Vagina (tissue), 2 donors: ENCODE measurements at regions not wholly inside any gene's neighbourhood (a gene's known extent, or its start where the extent isn't known, plus 50 kb on each side); places are given as distances from the start of the nearest gene placed in this dataset.

Source experiments
- POLR2A ChIP-seq, 2 donors: fragments of 450-650 bp; IDR thresholded peaks; one replicate each; pipeline ENCODE4 v1.6.1; 2017; ENCODE audit warnings: antibody characterized with exemption in 2 of 2, mild to moderate bottlenecking in 2 of 2, moderate library complexity in 2 of 2
- POLR2AphosphoS5 ChIP-seq, 2 donors: sonication (generic); formaldehyde crosslinking; IDR thresholded peaks; one replicate each; pipeline ENCODE4 v1.9.0; 2017; ENCODE audit warnings: antibody characterized with exemption in 2 of 2, mild to moderate bottlenecking in 2 of 2, low read depth in 1 of 2; ENCODE audit not compliant: insufficient read depth in 1 of 2
- TF ChIP-seq, protein P1 (sequence below), 3 experiments: fragments of 450-650 bp in 2 of 3; fragments of 200-600 bp in 1 of 3; sonication (generic) in 1 of 3; IDR thresholded peaks; one replicate each; pipeline ENCODE4 v1.5.1; 2017 to 2019; ENCODE audit warnings: antibody characterized with exemption in 3 of 3, mild to moderate bottlenecking in 2 of 3, moderate library complexity in 2 of 3

DNA sequence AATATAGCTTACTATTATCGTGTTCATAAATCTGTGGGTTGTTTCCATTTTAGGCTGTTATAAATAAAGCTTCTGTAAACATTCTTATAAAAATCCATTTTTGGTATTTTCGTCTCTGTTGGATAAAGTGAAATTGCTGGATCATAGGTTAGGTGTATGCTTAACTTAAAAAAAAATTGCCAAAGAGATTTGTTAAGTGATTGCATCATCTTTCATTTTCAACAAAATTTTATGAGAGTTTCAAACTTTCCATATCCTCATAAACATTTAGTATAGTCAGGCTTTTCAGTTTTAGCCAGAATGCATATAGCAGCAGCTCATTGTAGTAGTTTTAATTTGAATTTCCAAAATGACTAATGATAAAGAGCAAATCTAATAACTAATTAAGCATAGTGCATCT lies 146.7 kb upstream of the CNTN5 start:
- TF ChIP-seq, protein P1, sequence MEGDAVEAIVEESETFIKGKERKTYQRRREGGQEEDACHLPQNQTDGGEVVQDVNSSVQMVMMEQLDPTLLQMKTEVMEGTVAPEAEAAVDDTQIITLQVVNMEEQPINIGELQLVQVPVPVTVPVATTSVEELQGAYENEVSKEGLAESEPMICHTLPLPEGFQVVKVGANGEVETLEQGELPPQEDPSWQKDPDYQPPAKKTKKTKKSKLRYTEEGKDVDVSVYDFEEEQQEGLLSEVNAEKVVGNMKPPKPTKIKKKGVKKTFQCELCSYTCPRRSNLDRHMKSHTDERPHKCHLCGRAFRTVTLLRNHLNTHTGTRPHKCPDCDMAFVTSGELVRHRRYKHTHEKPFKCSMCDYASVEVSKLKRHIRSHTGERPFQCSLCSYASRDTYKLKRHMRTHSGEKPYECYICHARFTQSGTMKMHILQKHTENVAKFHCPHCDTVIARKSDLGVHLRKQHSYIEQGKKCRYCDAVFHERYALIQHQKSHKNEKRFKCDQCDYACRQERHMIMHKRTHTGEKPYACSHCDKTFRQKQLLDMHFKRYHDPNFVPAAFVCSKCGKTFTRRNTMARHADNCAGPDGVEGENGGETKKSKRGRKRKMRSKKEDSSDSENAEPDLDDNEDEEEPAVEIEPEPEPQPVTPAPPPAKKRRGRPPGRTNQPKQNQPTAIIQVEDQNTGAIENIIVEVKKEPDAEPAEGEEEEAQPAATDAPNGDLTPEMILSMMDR (IDR thresholded peaks at IDR 0.05), result no peak
- TF ChIP-seq POLR2A (IDR thresholded peaks at IDR 0.05), result no peak
- no peak for TF ChIP-seq POLR2AphosphoS5 (IDR thresholded peaks at IDR 0.05; ENCODE audit: insufficient read depth in 1 of 2, low read depth in 1 of 2)
